PFSK-1 (cell line): ENCODE measurements at regions not wholly inside any gene's neighbourhood (a gene's known extent, or its start where the extent isn't known, plus 50 kb on each side); places are given as distances from the start of the nearest gene placed in this dataset.

ENCODE experiments used
- POLR2AphosphoS5 ChIP-seq: IDR thresholded peaks from 2 replicates; pipeline ENCODE4 v1.6.1; 2012; ENCODE audit warnings: low read depth, mild to moderate bottlenecking, control low read depth, low read length, moderate library complexity
- REST ChIP-seq, 2 experiments: IDR thresholded peaks; 2 replicates each; pipeline versions ENCODE4 v1.6.1 to v1.8.0; 2011 to 2012; ENCODE audit warnings: low read depth in 2 of 2, low read length in 2 of 2, control low read depth in 1 of 2, inconsistent platforms in 1 of 2, mild to moderate bottlenecking in 1 of 2, moderate library complexity in 1 of 2; ENCODE audit not compliant: insufficient read depth in 1 of 2
- SIN3A ChIP-seq: IDR thresholded peaks from 2 replicates; pipeline ENCODE4 v1.6.1; 2012; ENCODE audit warnings: mild to moderate bottlenecking, low read length, moderate library complexity, borderline replicate concordance; ENCODE audit not compliant: insufficient read depth

- TF ChIP-seq SIN3A (no peak), POLR2AphosphoS5 (no peak), REST (IDR thresholded peaks at IDR 0.05; ENCODE audit: insufficient read depth in 1 of 2, low read depth in 2 of 2, low read length in 2 of 2) (no peak)
Measured at GRCh38 chr20:4491643-4492042, 194.6 kb upstream of the PRNP start.
